ENCODE measurements at regions not wholly inside any gene's neighbourhood (a gene's known extent, or its start where the extent isn't known, plus 50 kb on each side); places are given as distances from the start of the nearest gene placed in this dataset.

- intact Hi-C loops (cut with micrococcal nuclease; ENCODE audit: unreplicated experiment), result no loop called here
- no peaks in the 10 kb centered on the region for H3F3A ChIP-seq (ENCODE audit: insufficient read depth, low read depth)
- no peaks in the 10 kb centered on the region for H3K9me2 ChIP-seq (ENCODE audit: insufficient read depth)
- H3K9me3 ChIP-seq (ENCODE audit: insufficient read depth, low read depth), result no peaks in the 10 kb centered on the region; the same call in 1 of the 2 replicates
- DNase-seq, result no peak
- TF ChIP-seq CTCF (conservative IDR thresholded peaks at IDR 0.05) (no peak), EZH2 (IDR thresholded peaks at IDR 0.05; ENCODE audit: low read depth) (no peak)
- no peak overlapping the region for H3K4me3 ChIP-seq
- no TSS peak for BruUV-seq (replicated peaks)
- H3K4me2 ChIP-seq, result no peak overlapping the region
- no peaks in the 10 kb centered on the region for H3K4me1 ChIP-seq (replicated peaks; ENCODE audit: insufficient read depth)
- no peak overlapping the region for H3K27ac ChIP-seq
- no peak overlapping the region for H2AFZ ChIP-seq
- no peaks in the 10 kb centered on the region for H3K27me3 ChIP-seq (ENCODE audit: insufficient read depth, low read depth)
- no peaks in the 10 kb centered on the region for H4K20me1 ChIP-seq (ENCODE audit: insufficient read depth)
- POLR2A ChIA-PET (ENCODE audit: unreplicated experiment), result no interaction called here
- CTCF ChIA-PET, result interaction anchor here (0.6 kb wide), 1 partner anchor 252 kb away, joined by 7 read pairs; no protein-coding TSS in a partner anchor
- H3K79me2 ChIP-seq (ENCODE audit: low read depth), result no peaks in the 10 kb centered on the region
- no peaks in the 10 kb centered on the region for H3K36me3 ChIP-seq (ENCODE audit: low read depth)
Measured at GRCh38 chr1:89770391-89770790, 50.4 kb upstream of the LRRC8D start.
